ENCODE measurements at regions not wholly inside any gene's neighbourhood (a gene's known extent, or its start where the extent isn't known, plus 50 kb on each side); places are given as distances from the start of the nearest gene placed in this dataset.

- no peak for TF ChIP-seq EGR1 (IDR thresholded peaks at IDR 0.05; ENCODE audit: low read depth)
- no peak for TF ChIP-seq SP1 (IDR thresholded peaks at IDR 0.05; ENCODE audit: low read depth)
- no peak for TF ChIP-seq ZNF274 (IDR thresholded peaks at IDR 0.05; ENCODE audit: low read depth, low read length)
- TF ChIP-seq RAD21 (IDR thresholded peaks at IDR 0.05; ENCODE audit: low read depth), result no peak
- no peak for TF ChIP-seq CEBPB (IDR thresholded peaks at IDR 0.05; ENCODE audit: low read depth)
- TF ChIP-seq, protein P1, sequence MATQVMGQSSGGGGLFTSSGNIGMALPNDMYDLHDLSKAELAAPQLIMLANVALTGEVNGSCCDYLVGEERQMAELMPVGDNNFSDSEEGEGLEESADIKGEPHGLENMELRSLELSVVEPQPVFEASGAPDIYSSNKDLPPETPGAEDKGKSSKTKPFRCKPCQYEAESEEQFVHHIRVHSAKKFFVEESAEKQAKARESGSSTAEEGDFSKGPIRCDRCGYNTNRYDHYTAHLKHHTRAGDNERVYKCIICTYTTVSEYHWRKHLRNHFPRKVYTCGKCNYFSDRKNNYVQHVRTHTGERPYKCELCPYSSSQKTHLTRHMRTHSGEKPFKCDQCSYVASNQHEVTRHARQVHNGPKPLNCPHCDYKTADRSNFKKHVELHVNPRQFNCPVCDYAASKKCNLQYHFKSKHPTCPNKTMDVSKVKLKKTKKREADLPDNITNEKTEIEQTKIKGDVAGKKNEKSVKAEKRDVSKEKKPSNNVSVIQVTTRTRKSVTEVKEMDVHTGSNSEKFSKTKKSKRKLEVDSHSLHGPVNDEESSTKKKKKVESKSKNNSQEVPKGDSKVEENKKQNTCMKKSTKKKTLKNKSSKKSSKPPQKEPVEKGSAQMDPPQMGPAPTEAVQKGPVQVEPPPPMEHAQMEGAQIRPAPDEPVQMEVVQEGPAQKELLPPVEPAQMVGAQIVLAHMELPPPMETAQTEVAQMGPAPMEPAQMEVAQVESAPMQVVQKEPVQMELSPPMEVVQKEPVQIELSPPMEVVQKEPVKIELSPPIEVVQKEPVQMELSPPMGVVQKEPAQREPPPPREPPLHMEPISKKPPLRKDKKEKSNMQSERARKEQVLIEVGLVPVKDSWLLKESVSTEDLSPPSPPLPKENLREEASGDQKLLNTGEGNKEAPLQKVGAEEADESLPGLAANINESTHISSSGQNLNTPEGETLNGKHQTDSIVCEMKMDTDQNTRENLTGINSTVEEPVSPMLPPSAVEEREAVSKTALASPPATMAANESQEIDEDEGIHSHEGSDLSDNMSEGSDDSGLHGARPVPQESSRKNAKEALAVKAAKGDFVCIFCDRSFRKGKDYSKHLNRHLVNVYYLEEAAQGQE (IDR thresholded peaks at IDR 0.05; ENCODE audit: low read depth), result no peak
- TF ChIP-seq, protein P2, sequence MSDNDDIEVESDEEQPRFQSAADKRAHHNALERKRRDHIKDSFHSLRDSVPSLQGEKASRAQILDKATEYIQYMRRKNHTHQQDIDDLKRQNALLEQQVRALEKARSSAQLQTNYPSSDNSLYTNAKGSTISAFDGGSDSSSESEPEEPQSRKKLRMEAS (IDR thresholded peaks at IDR 0.05), result no peak
- no peak for TF ChIP-seq ZFX (IDR thresholded peaks at IDR 0.05)
- TF ChIP-seq CTCF (IDR thresholded peaks at IDR 0.05 in 2 of 3, conservative IDR thresholded peaks at IDR 0.05 in 1 of 3; ENCODE audit: borderline replicate concordance in 1 of 3, insufficient read depth in 1 of 3, low read depth in 2 of 3, low read length in 2 of 3), result no peak
- TF ChIP-seq SRF (IDR thresholded peaks at IDR 0.05; ENCODE audit: low read depth), result no peak
- TF ChIP-seq JUND (IDR thresholded peaks at IDR 0.05), result no peak
- no peak for TF ChIP-seq POLR2A (IDR thresholded peaks at IDR 0.05; ENCODE audit: borderline replicate concordance, extremely low read depth, insufficient read depth, insufficient read length)
- BruUV-seq (replicated peaks), result no TSS peak
- ATAC-seq (no peak), DNase-seq (ENCODE audit: low read depth, low spot score) (no peak)
- no peaks in the 10 kb centered on the region for H3K9me3 ChIP-seq (ENCODE audit: control insufficient read depth in 1 of 2, insufficient read depth in 1 of 2, low read depth in 1 of 2, low read length in 2 of 2)
- no peak overlapping the region for H3K27ac ChIP-seq (ENCODE audit: low read depth, low read length)
- no peak overlapping the region for H3K4me2 ChIP-seq (ENCODE audit: low read length)
- intact Hi-C loops (cut with micrococcal nuclease), result no loop called here
- no peaks in the 10 kb centered on the region for H4K20me1 ChIP-seq (ENCODE audit: insufficient read depth)
- ChIA-PET RAD21 (ENCODE audit: low non-redundant PET in 1 of 2, low total read pairs in 2 of 2, uncharacterized antibody in 2 of 2, unreplicated experiment in 2 of 2) (no interaction called here), POLR2A (no interaction called here), CTCF (no interaction called here)
- H3K4me3 ChIP-seq (replicated peaks in 1 of 2; ENCODE audit: low read depth in 1 of 2, low read length in 2 of 2), result no peak overlapping the region
- H3K79me2 ChIP-seq (ENCODE audit: insufficient read depth, low read length), result no peaks in the 10 kb centered on the region
- H3K4me1 ChIP-seq (ENCODE audit: control insufficient read depth in 1 of 2, insufficient read depth in 2 of 2, low read length in 2 of 2), result no peaks in the 10 kb centered on the region
- no peaks in the 10 kb centered on the region for H3K36me3 ChIP-seq (ENCODE audit: control insufficient read depth in 1 of 2, insufficient read depth in 2 of 2, low read length in 2 of 2)
- no peak overlapping the region for H2AFZ ChIP-seq (ENCODE audit: low read depth, low read length, poor library complexity, severe bottlenecking)
- no peaks in the 10 kb centered on the region for H3K27me3 ChIP-seq (ENCODE audit: insufficient read depth, low read length)
- H3K9ac ChIP-seq (ENCODE audit: low read length), result no peak overlapping the region
- no peaks in the 10 kb centered on the region for H3K9me2 ChIP-seq (ENCODE audit: insufficient read depth)
Observed at GRCh38 chr2:145100301-145100700, 580.4 kb upstream of the ZEB2 start.
